Thyroid gland (tissue), 4 donors: ENCODE measurements at regions not wholly inside any gene's neighbourhood (a gene's known extent, or its start where the extent isn't known, plus 50 kb on each side); places are given as distances from the start of the nearest gene placed in this dataset.

ENCODE experiments used
- CTCF ChIP-seq, 6 experiments: fragments of 200-600 bp in 3 of 6; fragments of 450-650 bp in 3 of 6; sonication (generic) in 3 of 6; IDR thresholded peaks; one replicate each; pipeline ENCODE4 v1.5.1; 2016 to 2019; ENCODE audit warnings: antibody characterized with exemption in 6 of 6, mild to moderate bottlenecking in 2 of 6, inconsistent platforms in 1 of 6, moderate library complexity in 1 of 6
- POLR2A ChIP-seq, 2 donors: fragments of 450-650 bp; IDR thresholded peaks; one replicate each; pipeline ENCODE4 v1.6.1; 2017; ENCODE audit warnings: antibody characterized with exemption in 2 of 2, mild to moderate bottlenecking in 2 of 2, moderate library complexity in 1 of 2

GRCh38 chr11:35079611-35080010 is 59.4 kb upstream of the CD44 start:
- TF ChIP-seq POLR2A (IDR thresholded peaks at IDR 0.05) (no peak), CTCF (IDR thresholded peaks at IDR 0.05) (no peak)
